ENCODE measurements at regions not wholly inside any gene's neighbourhood (a gene's known extent, or its start where the extent isn't known, plus 50 kb on each side); places are given as distances from the start of the nearest gene placed in this dataset.

- no peaks in the 10 kb centered on the region for H3K36me3 ChIP-seq (ENCODE audit: insufficient read depth, low read length)
- H3K9ac ChIP-seq (ENCODE audit: low read length), result no peak overlapping the region
- H3K4me2 ChIP-seq (ENCODE audit: low read length), result no peak overlapping the region
- no peaks in the 10 kb centered on the region for H3K9me3 ChIP-seq (ENCODE audit: low read length)
- H3K9me2 ChIP-seq (ENCODE audit: low read depth, low read length), result no peaks in the 10 kb centered on the region
- H3K4me1 ChIP-seq (ENCODE audit: insufficient read depth, low read length, severe bottlenecking), result no peaks in the 10 kb centered on the region
- no peak overlapping the region for H3K27ac ChIP-seq (ENCODE audit: low read depth, low read length, poor library complexity, severe bottlenecking)
- TF ChIP-seq CTCF (IDR thresholded peaks at IDR 0.05; ENCODE audit: low read length), result no peak
- TF ChIP-seq EZH2 (IDR thresholded peaks at IDR 0.05; ENCODE audit: borderline replicate concordance, low read length), result no peak
- H3F3A ChIP-seq (ENCODE audit: insufficient read depth, low read length), result no peaks in the 10 kb centered on the region
- H4K20me1 ChIP-seq (ENCODE audit: insufficient read depth, low read length), result no peaks in the 10 kb centered on the region
- no peak overlapping the region for H2AFZ ChIP-seq (ENCODE audit: low read length)
- H3K4me3 ChIP-seq (ENCODE audit: low read depth, low read length, poor library complexity, severe bottlenecking), result no peak overlapping the region
- no peaks in the 10 kb centered on the region for H3K27me3 ChIP-seq (ENCODE audit: insufficient read depth, low read length)
- H3K79me2 ChIP-seq (ENCODE audit: insufficient read depth, low read length), result no peaks in the 10 kb centered on the region
These were observed 67.7 kb upstream of the NTF3 start for GRCh38 chr12:5364036-5364770.

GRCh38 chr12:5369298-5369697 lies 62.6 kb upstream of the NTF3 start:
- no peaks in the 10 kb centered on the region for H3K9me3 ChIP-seq (ENCODE audit: low read length)
- no peaks in the 10 kb centered on the region for H3K9me2 ChIP-seq (ENCODE audit: low read depth, low read length)
- no peaks in the 10 kb centered on the region for H3K79me2 ChIP-seq (ENCODE audit: insufficient read depth, low read length)
- no peaks in the 10 kb centered on the region for H3K36me3 ChIP-seq (ENCODE audit: insufficient read depth, low read length)
- no peak overlapping the region for H3K9ac ChIP-seq (ENCODE audit: low read length)
- no peaks in the 10 kb centered on the region for H3K4me1 ChIP-seq (ENCODE audit: insufficient read depth, low read length, severe bottlenecking)
- H3K4me2 ChIP-seq (ENCODE audit: low read length), result no peak overlapping the region
- H3K27ac ChIP-seq (ENCODE audit: low read depth, low read length, poor library complexity, severe bottlenecking), result no peak overlapping the region
- no peak overlapping the region for H3K4me3 ChIP-seq (ENCODE audit: low read depth, low read length, poor library complexity, severe bottlenecking)
- TF ChIP-seq CTCF (IDR thresholded peaks at IDR 0.05; ENCODE audit: low read length), result no peak
- TF ChIP-seq EZH2 (IDR thresholded peaks at IDR 0.05; ENCODE audit: borderline replicate concordance, low read length), result no peak
- H4K20me1 ChIP-seq (ENCODE audit: insufficient read depth, low read length), result no peaks in the 10 kb centered on the region
- no peaks in the 10 kb centered on the region for H3F3A ChIP-seq (ENCODE audit: insufficient read depth, low read length)
- H2AFZ ChIP-seq (ENCODE audit: low read length), result no peak overlapping the region
- no peaks in the 10 kb centered on the region for H3K27me3 ChIP-seq (ENCODE audit: insufficient read depth, low read length)

- Histone ChIP-seq H3K4me2 (ENCODE audit: low read length) (no peak overlapping the region), H3K9ac (ENCODE audit: low read length) (no peak overlapping the region), H3K27me3 (ENCODE audit: insufficient read depth, low read length) (no peaks in the 10 kb centered on the region), H3K4me1 (ENCODE audit: insufficient read depth, low read length, severe bottlenecking) (no peaks in the 10 kb centered on the region), H3F3A (ENCODE audit: insufficient read depth, low read length) (no peaks in the 10 kb centered on the region), H2AFZ (ENCODE audit: low read length) (no peak overlapping the region), H4K20me1 (ENCODE audit: insufficient read depth, low read length) (no peaks in the 10 kb centered on the region), H3K9me3 (ENCODE audit: low read length) (no peaks in the 10 kb centered on the region), H3K9me2 (ENCODE audit: low read depth, low read length) (no peaks in the 10 kb centered on the region), H3K4me3 (ENCODE audit: low read depth, low read length, poor library complexity, severe bottlenecking) (no peak overlapping the region), H3K79me2 (ENCODE audit: insufficient read depth, low read length) (no peaks in the 10 kb centered on the region), H3K27ac (ENCODE audit: low read depth, low read length, poor library complexity, severe bottlenecking) (no peak overlapping the region), H3K36me3 (ENCODE audit: insufficient read depth, low read length) (no peaks in the 10 kb centered on the region)
- TF ChIP-seq EZH2 (IDR thresholded peaks at IDR 0.05; ENCODE audit: borderline replicate concordance, low read length), result no peak
- TF ChIP-seq CTCF (IDR thresholded peaks at IDR 0.05; ENCODE audit: low read length), result no peak
These were observed 60.3 kb upstream of the NTF3 start for GRCh38 chr12:5371631-5372030.
